ENCODE measurements at regions not wholly inside any gene's neighbourhood (a gene's known extent, or its start where the extent isn't known, plus 50 kb on each side); places are given as distances from the start of the nearest gene placed in this dataset.
A peak's percentile ranks its signal among the peaks of the same experiment; 100 is the strongest.
"Not testable (repeated sequence)": the region's sequence is repeated elsewhere in the genome, so short reads cannot be mapped to it uniquely, and the experiment has no call there.

DNA sequence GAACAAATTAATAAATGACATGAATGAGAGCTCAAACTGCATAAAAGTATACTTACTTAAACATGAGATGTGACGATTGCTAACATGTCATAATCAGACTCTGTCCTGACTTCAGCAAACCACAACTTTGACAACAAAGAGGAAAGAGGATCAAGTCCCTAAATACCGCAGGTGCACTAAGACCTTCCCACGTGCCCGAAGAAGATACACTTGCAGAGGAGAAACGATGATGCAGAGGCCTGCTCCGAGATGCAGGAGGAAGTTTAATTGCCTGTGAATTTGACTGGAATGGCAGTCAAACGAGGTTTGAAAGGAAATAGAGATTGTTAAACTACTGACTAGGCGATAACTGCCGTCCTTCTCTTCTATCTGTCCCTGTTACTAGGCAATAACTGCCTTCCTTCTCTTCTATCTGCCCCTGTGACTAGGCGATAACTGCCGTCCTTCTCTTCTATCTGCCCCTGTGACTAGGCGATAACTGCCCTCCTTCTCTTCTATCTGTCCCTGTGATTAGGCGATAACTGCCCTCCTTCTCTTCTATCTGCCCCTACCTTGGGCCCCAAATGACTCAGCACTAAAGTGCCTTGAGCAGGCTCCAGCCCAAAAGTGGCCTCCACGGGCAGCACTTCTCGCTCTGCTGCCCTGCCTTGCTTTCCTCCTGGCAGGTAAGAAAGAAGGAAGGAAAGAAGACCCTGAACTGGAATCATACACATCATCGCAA, 2226.0 kb upstream of the DEFB115 start:
- intact Hi-C loops (cut with DNase I, micrococcal nuclease); ATAC-seq; DNase-seq: not testable (repeated sequence)

DNA sequence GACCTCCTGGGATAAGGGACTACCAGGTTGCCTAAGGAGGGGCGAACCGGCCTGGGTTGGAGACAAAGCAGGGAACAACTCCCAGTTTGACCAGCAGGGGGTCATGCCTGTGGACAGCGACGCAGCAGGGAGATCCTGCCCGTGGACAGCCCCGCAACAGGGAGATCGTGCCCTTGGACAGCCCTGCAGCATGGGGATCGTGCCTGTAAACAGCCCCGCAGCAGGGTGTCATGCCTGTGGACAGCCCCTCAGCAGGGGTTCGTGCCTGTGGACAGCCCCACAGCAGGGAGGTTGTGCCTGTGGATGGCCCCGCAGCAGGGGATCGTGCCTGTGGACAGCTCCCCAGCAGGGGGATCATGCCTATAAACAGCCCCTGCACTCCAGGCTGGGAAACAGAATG, 2213.2 kb upstream of the DEFB115 start:
- intact Hi-C loops (cut with DNase I, micrococcal nuclease); DNase-seq; ATAC-seq: not testable (repeated sequence)

DNA sequence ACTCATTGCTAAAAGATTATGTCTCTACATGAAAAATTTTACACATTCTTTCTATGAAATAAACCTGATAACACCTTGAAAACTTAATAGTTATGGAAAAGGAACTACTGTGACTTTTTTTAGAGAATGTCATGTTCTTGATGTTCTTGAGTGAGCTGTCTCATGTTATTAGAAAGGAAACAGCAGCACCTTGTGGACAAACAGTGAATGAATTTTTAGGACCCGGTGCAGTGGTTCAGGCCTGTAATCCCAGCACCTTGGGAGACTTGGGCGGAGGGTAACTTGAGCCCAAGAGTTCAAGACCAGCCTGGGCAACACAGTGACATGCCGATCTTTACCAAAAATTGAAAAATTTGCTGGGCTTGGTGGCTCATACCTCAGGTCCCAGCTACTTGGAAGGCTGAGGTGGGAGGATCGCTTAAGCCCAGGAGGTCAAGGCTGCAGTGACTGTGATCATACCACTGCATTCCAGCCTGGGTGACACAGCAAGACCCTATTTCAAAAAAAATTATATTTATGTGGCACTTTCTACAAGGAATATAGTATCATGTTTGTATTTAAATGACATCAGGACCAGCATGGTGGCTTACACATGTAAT, 2207.4 kb upstream of the DEFB115 start:
- ATAC-seq; DNase-seq; intact Hi-C loops (cut with DNase I, micrococcal nuclease): not testable (repeated sequence)

DNA sequence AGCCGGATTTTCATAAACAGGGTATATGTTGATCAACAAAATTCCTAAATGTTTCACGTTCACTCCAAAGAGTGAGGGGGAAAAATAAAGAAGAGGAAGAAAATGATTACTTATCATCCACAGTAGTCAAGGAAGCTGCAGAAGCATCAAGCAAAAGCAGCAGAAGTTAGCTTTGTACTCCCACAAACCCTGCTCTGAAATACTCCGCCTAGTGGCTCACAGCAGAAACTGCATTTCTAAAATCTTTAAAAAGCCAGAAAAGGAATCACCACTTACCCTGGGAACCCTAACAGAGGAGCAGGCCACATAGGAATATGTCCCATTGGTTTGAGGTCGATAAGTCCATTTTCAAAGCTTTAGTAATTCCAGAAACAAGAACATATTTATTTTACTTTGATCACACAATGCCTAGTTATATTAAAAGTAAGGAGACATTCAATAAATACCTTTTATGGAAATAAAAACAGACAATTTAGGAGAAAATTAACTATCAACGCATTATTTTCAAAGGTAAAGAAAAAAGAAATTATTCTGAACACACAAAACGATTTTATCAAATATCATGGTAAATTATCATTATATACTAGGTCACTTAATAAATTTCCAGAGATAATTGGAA, 2199.5 kb upstream of the DEFB115 start:
- DNase-seq; ATAC-seq; intact Hi-C loops (cut with DNase I, micrococcal nuclease): not testable (repeated sequence)

DNA sequence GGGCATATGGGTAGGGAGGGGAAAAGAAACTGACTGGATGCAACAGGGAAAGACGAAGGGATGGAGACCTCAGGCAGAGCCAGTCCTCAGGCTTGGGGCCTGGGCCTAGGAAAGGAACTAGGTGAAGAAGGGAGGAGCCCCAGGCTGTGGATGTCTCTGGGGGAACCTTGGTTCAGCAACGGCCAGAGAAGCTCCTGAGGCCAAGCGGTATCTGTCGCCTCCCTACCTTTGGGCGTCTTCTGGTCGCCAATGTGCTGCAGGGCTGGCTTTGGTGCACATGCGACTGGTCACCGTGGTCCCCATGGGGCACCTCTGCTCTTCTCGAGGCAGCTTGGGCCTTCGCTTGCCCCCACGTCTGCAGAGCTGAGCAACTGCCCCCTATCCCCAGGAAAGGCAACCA, 2195.0 kb upstream of the DEFB115 start:
- not testable (repeated sequence) for DNase-seq

DNA sequence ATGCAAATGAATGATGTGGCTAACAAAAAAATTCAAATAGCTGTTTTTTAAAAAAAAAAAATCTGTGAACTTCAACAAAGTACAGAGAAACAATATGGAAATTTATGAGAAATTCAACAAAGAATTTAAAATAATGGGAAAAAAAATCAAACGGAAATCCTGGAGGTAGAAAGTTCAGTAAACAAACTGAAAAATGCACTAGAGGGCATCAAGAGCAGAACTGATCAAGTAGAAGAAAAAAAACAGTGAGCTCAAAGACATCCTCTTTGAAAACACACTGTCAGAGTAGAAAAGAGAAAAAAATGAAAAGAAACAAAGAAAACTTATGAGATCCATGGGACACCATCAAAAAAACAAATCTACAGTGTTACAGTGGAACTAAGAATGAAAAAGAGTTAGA, 2191.1 kb upstream of the DEFB115 start:
- intact Hi-C loops (cut with DNase I, micrococcal nuclease); DNase-seq; ATAC-seq: not testable (repeated sequence)

More for the DNA sequence above, 2195.0 kb upstream of the DEFB115 start:
- intact Hi-C loops (cut with DNase I, micrococcal nuclease); ATAC-seq: not testable (repeated sequence)

DNA sequence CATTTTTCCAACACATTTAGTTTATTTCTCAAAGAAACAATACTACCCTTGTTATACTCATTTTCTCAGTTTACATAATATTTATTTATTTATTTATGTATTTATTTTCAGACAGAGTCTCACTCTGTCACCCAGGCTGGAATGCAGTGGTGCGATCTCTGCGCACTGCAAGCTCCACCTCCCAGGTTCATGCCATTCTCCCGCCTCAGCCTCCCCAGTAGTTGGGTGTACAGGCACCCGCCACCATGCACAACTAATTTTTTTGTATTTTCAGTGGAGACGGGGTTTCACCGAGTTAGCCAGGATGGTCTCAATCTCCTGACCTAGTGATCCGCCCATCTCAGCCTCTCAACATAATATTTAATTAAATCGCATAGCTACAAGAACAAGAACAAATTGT, 2183.8 kb upstream of the DEFB115 start:
- ATAC-seq; intact Hi-C loops (cut with DNase I, micrococcal nuclease); DNase-seq: not testable (repeated sequence)

DNA sequence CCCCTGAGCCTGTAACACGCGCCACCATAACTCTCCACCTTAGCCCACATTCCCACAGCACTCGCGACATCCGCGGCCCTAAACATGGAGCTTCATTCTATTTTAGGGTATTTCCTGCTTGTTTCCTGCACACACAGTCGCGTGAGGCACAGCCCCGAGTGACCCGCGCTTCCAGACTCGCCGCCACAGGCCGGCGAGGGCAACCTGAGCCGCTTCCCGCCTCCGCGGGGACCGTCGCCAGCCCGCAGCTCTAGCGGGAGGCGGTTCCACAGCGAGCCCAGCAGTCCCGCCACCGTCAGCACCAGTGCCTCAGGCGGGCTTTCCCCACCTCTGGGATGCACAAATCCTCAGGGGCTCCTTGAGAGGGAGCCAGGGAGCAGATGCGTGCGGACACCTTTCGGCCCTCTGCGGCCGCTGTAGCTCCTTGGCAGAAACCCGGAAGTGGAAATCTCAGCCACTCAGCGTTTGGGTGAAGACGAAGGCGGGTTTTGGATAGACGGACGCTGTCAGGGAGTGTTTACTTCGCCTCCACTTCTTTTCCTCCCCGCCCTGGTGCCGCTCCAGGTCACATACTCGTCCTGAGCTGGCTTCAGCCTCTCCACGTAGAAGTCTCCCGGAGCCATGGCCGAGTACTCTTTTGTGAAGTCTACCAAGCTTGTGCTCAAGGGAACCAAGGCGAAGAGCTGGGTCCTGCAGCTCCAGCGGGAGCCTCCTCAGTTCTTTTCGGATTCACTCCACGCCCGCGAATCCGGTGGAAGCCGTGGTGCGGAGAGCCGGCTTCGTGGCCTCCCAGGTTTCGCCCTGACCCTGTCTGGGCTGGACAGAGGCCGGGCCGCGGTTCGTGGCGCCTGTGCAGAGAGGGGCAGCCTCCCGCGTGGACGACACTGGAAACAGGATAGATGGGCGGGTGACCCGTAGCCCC, 2177.4 kb upstream of the DEFB115 start:
- intact Hi-C loops (cut with DNase I, micrococcal nuclease): no loop called here
- DNase-seq (peak in 1 of 2 donors; percentile 9), ATAC-seq (no peak)

DNA sequence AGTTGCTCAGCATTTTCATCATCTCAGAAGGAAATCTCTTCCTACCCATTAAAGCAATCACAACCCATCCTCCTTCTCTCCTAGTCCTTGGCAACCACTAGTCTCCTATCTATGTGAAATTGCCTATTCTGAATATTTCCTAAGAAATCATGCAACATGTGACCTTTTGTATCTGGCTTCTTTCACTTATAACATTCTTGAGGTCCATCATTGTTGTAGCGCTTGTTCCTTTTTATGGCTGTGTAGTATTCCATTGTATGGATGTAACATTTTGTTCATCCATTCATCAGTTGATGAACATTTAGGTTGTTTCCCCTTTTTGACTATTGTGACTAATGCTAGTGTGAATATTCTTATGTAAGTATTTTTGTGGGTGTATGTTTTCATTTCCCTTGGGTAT, 2175.8 kb upstream of the DEFB115 start:
- intact Hi-C loops (cut with DNase I, micrococcal nuclease); DNase-seq; ATAC-seq: not testable (repeated sequence)

DNA sequence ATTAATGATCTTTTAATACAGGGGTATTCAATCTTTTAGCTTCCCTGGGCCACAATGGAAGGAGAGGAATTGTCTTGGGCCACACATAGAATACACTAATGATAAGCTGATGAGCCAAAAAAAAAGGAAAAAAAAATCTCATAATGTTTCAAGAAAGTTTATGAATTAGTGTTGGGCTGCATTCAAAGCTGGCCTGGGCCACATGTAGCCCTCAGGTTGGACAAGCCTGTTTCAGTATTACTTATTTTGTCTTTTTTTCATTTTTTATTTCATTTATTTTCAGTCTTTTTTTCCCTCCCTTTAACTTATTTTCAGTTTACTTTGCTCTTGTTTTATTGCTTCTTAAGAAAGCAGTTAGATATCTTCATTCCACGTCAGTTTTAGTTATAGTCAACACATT, 2171.8 kb upstream of the DEFB115 start:
- ATAC-seq (no peak), DNase-seq (no peak)
- intact Hi-C loops (cut with DNase I, micrococcal nuclease): no loop called here

DNA sequence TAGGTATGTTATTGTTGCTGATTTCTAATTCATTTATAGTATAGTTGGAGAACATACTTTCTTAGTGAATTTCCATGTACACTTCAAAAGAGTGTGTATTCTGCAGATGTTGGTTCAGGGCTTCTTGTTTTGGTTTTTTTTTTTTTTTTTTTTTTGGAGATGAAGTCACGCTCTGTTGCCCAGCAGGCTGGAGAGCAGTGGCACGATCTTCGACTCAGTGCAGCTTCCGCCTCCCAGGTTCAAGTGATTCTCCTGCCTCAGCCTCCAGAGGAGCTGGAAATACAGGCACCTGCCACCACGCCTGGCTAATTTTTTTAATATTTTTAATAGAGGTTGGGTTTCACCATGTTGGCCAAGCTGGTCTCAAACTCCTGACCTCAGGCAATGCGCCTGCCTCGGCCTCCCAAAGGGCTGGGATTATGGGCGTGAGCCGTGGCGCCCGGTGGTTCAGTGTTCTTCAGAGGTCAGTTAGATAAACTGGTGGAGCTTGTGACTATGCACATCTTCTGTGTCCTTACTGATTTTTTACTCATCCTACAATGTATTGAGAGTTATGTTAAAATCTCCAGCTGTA, 2171.2 kb upstream of the DEFB115 start:
- DNase-seq; intact Hi-C loops (cut with DNase I, micrococcal nuclease); ATAC-seq: not testable (repeated sequence)

DNA sequence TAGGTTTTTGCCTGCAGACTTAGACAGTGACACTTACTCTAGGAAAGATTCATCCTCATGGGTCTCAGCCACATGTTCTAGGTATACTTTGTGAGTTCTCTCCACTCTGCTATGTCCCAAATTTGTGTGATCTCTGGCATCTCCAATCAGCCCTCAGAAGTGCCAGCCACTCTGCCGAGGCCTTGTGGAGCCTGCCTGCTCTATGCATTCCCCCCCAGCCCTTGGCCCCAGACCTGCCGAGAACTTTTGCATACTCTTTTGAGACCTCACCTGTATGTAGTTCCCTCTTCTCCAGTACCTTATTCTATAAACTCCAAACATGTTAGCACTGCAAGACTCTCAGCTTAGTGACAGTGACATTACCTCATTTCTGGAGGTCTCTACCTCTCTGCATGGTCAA, 2170.5 kb upstream of the DEFB115 start:
- no peak for DNase-seq
- no peak for ATAC-seq
- intact Hi-C loops (cut with DNase I, micrococcal nuclease): no loop called here

DNA sequence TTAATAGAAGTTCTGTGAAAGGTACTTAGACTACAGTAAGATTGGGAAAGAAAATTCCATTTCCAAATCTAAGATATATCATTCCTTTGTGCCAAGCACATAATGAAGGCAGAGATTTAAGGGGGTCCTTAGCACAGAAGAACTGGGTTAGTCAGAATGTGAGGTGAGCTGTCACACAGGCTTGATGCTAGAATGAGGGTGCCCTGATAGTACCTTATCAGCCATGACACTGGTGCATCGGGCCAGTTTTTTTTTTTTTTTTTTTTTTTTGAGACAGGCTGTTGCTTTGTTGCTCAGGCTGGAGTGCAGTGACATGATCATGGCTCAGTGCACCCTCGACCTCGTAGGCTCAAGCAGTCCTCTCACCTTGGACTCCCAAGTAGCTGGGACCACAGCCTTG, 2169.6 kb upstream of the DEFB115 start:
- intact Hi-C loops (cut with DNase I, micrococcal nuclease); ATAC-seq; DNase-seq: not testable (repeated sequence)

DNA sequence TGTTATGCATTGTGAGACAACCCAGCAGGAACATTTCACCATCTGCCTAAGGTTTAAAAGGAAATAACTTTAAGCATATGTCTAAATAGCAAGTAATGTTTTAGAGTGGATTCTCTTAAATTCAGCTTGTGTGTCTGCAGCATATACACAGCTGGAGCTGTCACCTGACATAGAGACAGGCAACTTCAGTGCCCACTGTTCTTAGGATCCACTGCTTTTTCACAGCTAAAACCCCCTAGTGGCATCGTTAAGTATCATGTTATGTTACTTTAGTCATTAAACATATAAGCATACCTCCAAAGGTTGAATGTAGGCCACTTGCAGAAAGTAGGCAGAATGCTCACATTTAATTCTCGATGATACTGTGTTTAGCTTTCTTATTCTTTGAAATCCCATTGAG, 2169.0 kb upstream of the DEFB115 start:
- DNase-seq; intact Hi-C loops (cut with DNase I, micrococcal nuclease); ATAC-seq: not testable (repeated sequence)

DNA sequence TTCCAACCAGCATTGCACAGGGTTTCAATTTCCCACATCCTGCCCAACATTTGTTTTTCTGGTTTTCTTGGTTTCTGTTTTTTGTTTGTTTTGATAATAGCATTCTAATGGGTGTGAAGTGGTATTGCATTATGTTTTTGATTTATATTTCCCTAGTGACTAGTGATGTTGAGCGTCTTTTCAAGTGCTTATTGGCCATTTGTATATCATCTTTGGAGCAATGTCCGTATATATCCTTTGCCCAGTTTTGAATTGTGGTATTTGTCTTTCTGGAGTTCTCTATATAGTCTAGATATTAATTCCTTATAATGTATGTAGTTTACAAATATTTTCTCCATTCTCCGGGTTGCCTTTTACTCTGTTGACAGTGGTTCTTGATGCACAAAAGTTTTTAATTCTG, 2168.1 kb upstream of the DEFB115 start:
- intact Hi-C loops (cut with DNase I, micrococcal nuclease); DNase-seq; ATAC-seq: not testable (repeated sequence)

DNA sequence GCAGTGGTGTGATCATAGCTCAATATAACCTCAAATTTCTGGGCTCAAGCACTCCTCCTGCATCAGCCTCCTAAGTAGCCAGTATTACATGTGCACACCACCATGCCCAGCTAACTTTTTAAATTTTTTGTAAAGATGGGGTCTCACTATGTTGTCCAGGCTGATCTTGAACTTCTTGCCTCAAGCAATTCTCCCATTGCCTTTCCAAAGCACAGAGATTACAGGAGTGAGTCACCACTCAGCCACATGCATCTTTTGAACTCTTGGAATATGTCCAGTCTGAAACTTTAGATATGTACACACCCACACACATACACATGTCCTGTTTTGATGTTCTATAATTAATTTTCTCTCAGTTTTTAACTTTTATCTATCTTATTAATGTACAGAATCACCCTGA, 2163.5 kb upstream of the DEFB115 start:
- ATAC-seq; intact Hi-C loops (cut with DNase I, micrococcal nuclease); DNase-seq: not testable (repeated sequence)

DNA sequence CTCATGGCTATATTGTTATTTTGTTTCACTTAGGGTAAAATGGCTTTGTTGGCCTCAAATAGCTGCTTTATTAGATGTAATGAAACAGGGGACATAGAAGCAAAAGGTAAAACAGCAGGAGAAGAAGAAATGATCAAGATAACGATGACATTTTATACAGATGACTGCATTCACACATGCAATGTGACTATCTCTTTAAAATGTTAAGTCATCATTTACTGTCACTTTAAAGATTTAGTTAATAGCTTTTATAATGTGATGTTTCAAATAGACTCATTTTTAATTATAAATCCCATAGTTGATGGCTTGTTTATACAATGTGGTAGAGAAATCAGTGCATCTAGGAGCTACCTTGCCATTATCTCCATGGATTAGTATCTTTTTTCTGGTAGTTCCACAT, 2160.8 kb upstream of the DEFB115 start:
- ATAC-seq; intact Hi-C loops (cut with DNase I, micrococcal nuclease): not testable (repeated sequence)

DNA sequence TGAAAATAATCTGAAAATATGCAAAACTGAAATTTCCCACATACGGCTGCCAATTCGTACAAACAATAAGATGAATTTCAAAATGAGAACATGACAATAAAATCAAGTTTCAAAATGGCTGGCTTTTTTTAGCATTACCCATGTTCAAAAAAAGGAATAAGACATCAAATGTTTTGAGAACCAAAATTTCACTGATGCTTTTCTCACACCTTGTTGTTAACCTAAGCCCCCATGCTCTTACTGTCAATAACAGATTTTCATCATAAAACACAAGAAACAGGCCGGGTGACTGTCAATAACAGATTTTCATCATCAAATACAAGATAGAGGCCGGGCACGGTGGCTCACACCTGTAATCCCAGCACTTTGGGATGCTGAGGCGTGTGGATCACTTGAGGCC, 2149.6 kb upstream of the DEFB115 start:
- DNase-seq; intact Hi-C loops (cut with DNase I, micrococcal nuclease); ATAC-seq: not testable (repeated sequence)

More for the DNA sequence above, 2160.8 kb upstream of the DEFB115 start:
- DNase-seq: not testable (repeated sequence)

All from left colon (tissue), 2 donors.